Vagina (tissue), 2 donors: ENCODE measurements at regions not wholly inside any gene's neighbourhood (a gene's known extent, or its start where the extent isn't known, plus 50 kb on each side); places are given as distances from the start of the nearest gene placed in this dataset.
A peak's percentile ranks its signal among the peaks of the same experiment; 100 is the strongest.

Source experiments
- DNase-seq, 2 donors: peaks; one replicate each; pipeline ENCODE4 v3.0.0-alpha.2; 2017; ENCODE audit errors: extremely low spot score in 2 of 2
- H3K27ac ChIP-seq: fragments of 200-600 bp; sonication (generic); one replicate; pipeline ENCODE4 v1.5.1; 2019
- H3K27me3 ChIP-seq: fragments of 200-600 bp; sonication (generic); one replicate; pipeline ENCODE4 v1.5.1; 2019
- H3K36me3 ChIP-seq, 2 donors: fragments of 200-600 bp; sonication (generic); one replicate each; pipeline ENCODE4 v1.5.1; 2017 to 2019
- H3K4me1 ChIP-seq: fragments of 200-600 bp; sonication (generic); one replicate; pipeline ENCODE4 v1.5.1; 2019
- H3K4me3 ChIP-seq, 2 donors: fragments of 200-600 bp; sonication (generic); 1 replicate in 1 of 2; 2 replicates in 1 of 2; pipeline ENCODE4 v1.5.1; 2016 to 2019
- H3K9me3 ChIP-seq: fragments of 200-600 bp; sonication (generic); one replicate; pipeline ENCODE4 v1.5.1; 2019
- CTCF ChIP-seq, 3 experiments: fragments of 450-650 bp in 2 of 3; fragments of 200-600 bp in 1 of 3; sonication (generic) in 1 of 3; IDR thresholded peaks; one replicate each; pipeline ENCODE4 v1.5.1; 2017 to 2019; ENCODE audit warnings: antibody characterized with exemption in 3 of 3, mild to moderate bottlenecking in 2 of 3, moderate library complexity in 2 of 3
- POLR2A ChIP-seq, 2 donors: fragments of 450-650 bp; IDR thresholded peaks; one replicate each; pipeline ENCODE4 v1.6.1; 2017; ENCODE audit warnings: antibody characterized with exemption in 2 of 2, mild to moderate bottlenecking in 2 of 2, moderate library complexity in 2 of 2
- POLR2AphosphoS5 ChIP-seq, 2 donors: sonication (generic); formaldehyde crosslinking; IDR thresholded peaks; one replicate each; pipeline ENCODE4 v1.9.0; 2017; ENCODE audit warnings: antibody characterized with exemption in 2 of 2, mild to moderate bottlenecking in 2 of 2, low read depth in 1 of 2; ENCODE audit not compliant: insufficient read depth in 1 of 2
- intact Hi-C: fragments of 100-400 bp; cut with DNase I; formaldehyde crosslinking; loops from one replicate; pipeline ENCODE4 v1.15.1; 2023

DNA sequence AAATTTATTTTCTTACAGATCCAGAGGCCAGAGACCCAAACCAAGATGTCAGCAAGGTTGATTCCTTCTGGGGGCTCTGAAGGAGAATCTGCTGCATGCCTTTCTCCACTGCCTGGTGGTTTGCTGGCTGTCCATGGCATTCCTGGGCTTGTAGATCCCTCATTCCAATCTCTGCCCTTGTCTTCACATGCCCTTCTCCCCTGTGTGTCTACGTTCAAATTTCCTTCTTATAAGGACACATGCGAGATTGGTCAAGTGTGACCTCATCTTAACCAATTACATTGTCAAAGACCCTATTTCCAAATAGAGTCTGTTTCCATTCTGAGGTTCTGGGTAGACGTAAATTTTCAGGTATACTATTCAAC lies 84.5 kb upstream of the RAI14 start:
- peak overlapping the region; percentile 64 for H3K27ac ChIP-seq
- peaks cover 20% of the 10 kb centered on the region for H3K4me1 ChIP-seq
- H3K27me3 ChIP-seq = no peaks in the 10 kb centered on the region
- TF ChIP-seq POLR2AphosphoS5 (IDR thresholded peaks at IDR 0.05; ENCODE audit: insufficient read depth in 1 of 2, low read depth in 1 of 2) = no peak
- TF ChIP-seq CTCF (IDR thresholded peaks at IDR 0.05) = no peak
- TF ChIP-seq POLR2A (IDR thresholded peaks at IDR 0.05) = no peak
- no peaks in the 10 kb centered on the region for H3K36me3 ChIP-seq
- no peak for DNase-seq
- intact Hi-C loops = no loop called here
- H3K9me3 ChIP-seq = no peaks in the 10 kb centered on the region
- no peak overlapping the region for H3K4me3 ChIP-seq

DNA sequence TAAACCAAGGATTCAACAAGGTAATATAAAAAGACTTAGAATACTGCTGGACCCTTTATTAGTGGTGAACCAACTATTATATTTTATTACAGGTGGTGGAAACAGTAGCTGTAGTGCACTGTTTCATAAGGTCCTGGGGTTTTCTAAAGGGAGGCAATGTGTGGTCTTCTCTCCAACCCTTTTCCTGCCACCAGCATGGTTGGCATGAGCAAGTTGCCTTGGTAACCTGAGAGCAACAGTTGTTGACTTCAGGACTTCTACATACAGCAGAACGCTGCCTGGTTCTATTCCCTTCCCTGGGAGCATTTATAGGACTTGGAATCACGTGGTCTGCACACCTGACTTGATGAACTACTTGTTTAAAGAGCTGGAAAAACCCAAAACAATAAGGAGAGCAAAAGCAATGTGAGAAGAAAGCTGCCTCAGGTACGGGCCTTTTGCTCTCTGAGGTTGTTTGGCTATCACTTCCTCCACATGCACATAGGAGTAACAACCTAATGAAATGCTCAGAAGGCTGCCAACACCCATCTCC lies 81.1 kb upstream of the RAI14 start:
- H3K9me3 ChIP-seq = no peaks in the 10 kb centered on the region
- H3K27ac ChIP-seq = no peak overlapping the region

GRCh38 chr5:34576891-34577666 lies 79.0 kb upstream of the RAI14 start:
- TF ChIP-seq CTCF (IDR thresholded peaks at IDR 0.05) (no peak), POLR2AphosphoS5 (IDR thresholded peaks at IDR 0.05; ENCODE audit: insufficient read depth in 1 of 2, low read depth in 1 of 2) (peak; percentile 10 to 46)
- no peaks in the 10 kb centered on the region for H3K36me3 ChIP-seq
- H3K27me3 ChIP-seq = no peaks in the 10 kb centered on the region
- H3K27ac ChIP-seq = peak overlapping the region; percentile 57
- no peaks in the 10 kb centered on the region for H3K4me1 ChIP-seq
- no peak overlapping the region for H3K4me3 ChIP-seq
- intact Hi-C loops = loop anchor here (2.0 kb wide), 1 partner anchor 34 kb away; no protein-coding TSS in a partner anchor
- H3K9me3 ChIP-seq = no peaks in the 10 kb centered on the region
- no peak for DNase-seq

More for the DNA sequence above, 81.1 kb upstream of the RAI14 start:
- intact Hi-C loops = no loop called here
- TF ChIP-seq POLR2AphosphoS5 (IDR thresholded peaks at IDR 0.05; ENCODE audit: insufficient read depth in 1 of 2, low read depth in 1 of 2) = no peak
- TF ChIP-seq POLR2A (IDR thresholded peaks at IDR 0.05) = no peak
- no peak for TF ChIP-seq CTCF (IDR thresholded peaks at IDR 0.05)
- peaks cover 19% of the 10 kb centered on the region for H3K4me1 ChIP-seq
- H3K27me3 ChIP-seq = no peaks in the 10 kb centered on the region
- no peak for DNase-seq
- no peak overlapping the region for H3K4me3 ChIP-seq
- no peaks in the 10 kb centered on the region for H3K36me3 ChIP-seq

GRCh38 chr5:34578962-34579361 lies 77.2 kb upstream of the RAI14 start:
- Histone ChIP-seq H3K27ac (no peak overlapping the region), H3K9me3 (no peaks in the 10 kb centered on the region), H3K36me3 (no peaks in the 10 kb centered on the region), H3K4me3 (no peak overlapping the region), H3K4me1 (no peaks in the 10 kb centered on the region), H3K27me3 (no peaks in the 10 kb centered on the region)
- intact Hi-C loops = no loop called here
- TF ChIP-seq POLR2A (IDR thresholded peaks at IDR 0.05) (no peak), CTCF (IDR thresholded peaks at IDR 0.05) (no peak), POLR2AphosphoS5 (IDR thresholded peaks at IDR 0.05; ENCODE audit: insufficient read depth in 1 of 2, low read depth in 1 of 2) (no peak)
- no peak for DNase-seq

DNA sequence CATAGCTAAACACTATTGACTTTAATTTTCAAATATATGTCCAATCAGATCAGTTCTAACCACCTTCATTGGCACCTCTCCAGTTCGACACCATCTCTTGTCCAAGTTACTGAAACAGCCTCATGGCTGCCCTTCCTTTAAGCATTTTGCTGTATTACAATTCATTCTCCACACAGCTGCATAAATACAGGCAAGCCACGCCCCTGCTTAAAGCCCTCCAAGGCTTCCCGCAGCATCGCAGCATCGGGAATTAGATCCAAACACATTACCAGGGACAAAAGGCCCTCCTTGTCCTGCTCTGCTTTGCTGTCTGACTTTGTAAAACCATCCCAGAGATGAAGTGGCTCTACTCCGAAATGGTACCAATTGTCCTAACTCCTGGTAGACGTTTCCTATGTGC lies 75.1 kb upstream of the RAI14 start:
- intact Hi-C loops = no loop called here
- Histone ChIP-seq H3K4me3 (no peak overlapping the region), H3K9me3 (no peaks in the 10 kb centered on the region), H3K36me3 (no peaks in the 10 kb centered on the region), H3K27me3 (no peaks in the 10 kb centered on the region), H3K27ac (no peak overlapping the region), H3K4me1 (no peaks in the 10 kb centered on the region)
- DNase-seq = no peak
- no peak for TF ChIP-seq POLR2A (IDR thresholded peaks at IDR 0.05)
- TF ChIP-seq CTCF (IDR thresholded peaks at IDR 0.05) = no peak
- no peak for TF ChIP-seq POLR2AphosphoS5 (IDR thresholded peaks at IDR 0.05; ENCODE audit: insufficient read depth in 1 of 2, low read depth in 1 of 2)
